ENCODE measurements at regions not wholly inside any gene's neighbourhood (a gene's known extent, or its start where the extent isn't known, plus 50 kb on each side); places are given as distances from the start of the nearest gene placed in this dataset.

DNA sequence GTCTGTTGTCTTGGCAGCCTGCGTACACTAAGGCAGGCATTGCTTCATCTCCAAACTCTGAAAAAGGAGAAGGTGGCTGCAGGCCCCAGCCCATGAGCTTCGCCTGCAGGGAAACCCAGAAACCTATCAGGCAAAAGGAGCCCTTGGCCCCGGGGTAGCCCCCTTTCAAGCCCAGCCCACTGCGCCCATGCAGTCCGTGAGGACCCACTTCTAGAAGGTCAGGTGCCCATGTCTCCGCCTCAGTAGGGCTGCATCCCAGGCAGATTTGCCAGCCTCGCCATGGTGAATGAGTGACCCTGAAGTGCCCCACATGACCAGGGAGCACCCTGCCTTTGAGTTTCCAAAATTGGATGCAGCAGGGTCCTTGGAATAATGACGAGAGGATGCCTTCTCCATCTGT, 1158.4 kb downstream of the BRD1 start:
- Histone ChIP-seq H3K4me2 (ENCODE audit: insufficient read depth, low read length, poor library complexity, severe bottlenecking) (no peak overlapping the region), H3K27me3 (ENCODE audit: control insufficient read depth in 3 of 3, insufficient read depth in 3 of 3, low read depth in 1 of 3, low read length in 3 of 3) (no peaks in the 10 kb centered on the region), H2BK15ac (ENCODE audit: low read length) (no peak overlapping the region), H3K4me1 (ENCODE audit: control insufficient read depth in 2 of 2, insufficient read depth in 1 of 2, low read depth in 1 of 2, low read length in 2 of 2) (no peaks in the 10 kb centered on the region), H2AK5ac (ENCODE audit: low read depth, low read length) (no peak overlapping the region), H2BK12ac (ENCODE audit: low read length) (no peak overlapping the region), H3K27ac (replicated peaks; ENCODE audit: low read length) (no peak overlapping the region), H3K36me3 (replicated peaks in 1 of 2; ENCODE audit: control insufficient read depth in 2 of 2, insufficient read depth in 2 of 2, low read length in 2 of 2) (peaks cover 0 to 3% of the 10 kb centered on the region in 2 donors), H3K9ac (ENCODE audit: low read depth, low read length, poor library complexity) (no peak overlapping the region), H2BK5ac (ENCODE audit: low read length) (no peak overlapping the region), H3K9me3 (replicated peaks in 1 of 2; ENCODE audit: control insufficient read depth in 2 of 2, insufficient read depth in 1 of 2, low read depth in 1 of 2, low read length in 2 of 2) (peaks cover 2 to 12% of the 10 kb centered on the region in 2 donors), H2AFZ (ENCODE audit: low read length) (no peak overlapping the region), H4K8ac (ENCODE audit: low read depth, low read length) (no peak overlapping the region), H3K23ac (ENCODE audit: low read depth, low read length, poor library complexity) (no peak overlapping the region), H2BK120ac (ENCODE audit: low read depth, low read length) (no peak overlapping the region), H3K14ac (ENCODE audit: low read length) (no peak overlapping the region), H3K18ac (ENCODE audit: low read length) (no peak overlapping the region), H3K4ac (ENCODE audit: low read length) (no peak overlapping the region), H3K79me1 (ENCODE audit: low read depth, low read length) (peaks cover 2% of the 10 kb centered on the region), H4K91ac (ENCODE audit: low read depth, low read length, poor library complexity) (no peak overlapping the region), H3K4me3 (ENCODE audit: low read length in 2 of 2) (no peak overlapping the region)
- DNase-seq (ENCODE audit: low spot score) = no peak
- WGBS, 2 donors (ENCODE audit: extremely low coverage in 2 of 2, insufficient read length in 2 of 2, insufficient replicate concordance in 1 of 2) = no CpG with 5 or more reads among the region's 8 CpGs

- H4K91ac ChIP-seq (ENCODE audit: low read depth, low read length, poor library complexity) = no peak overlapping the region
- H3K4me1 ChIP-seq (ENCODE audit: control insufficient read depth in 2 of 2, insufficient read depth in 1 of 2, low read depth in 1 of 2, low read length in 2 of 2) = no peaks in the 10 kb centered on the region
- H3K4ac ChIP-seq (ENCODE audit: low read length) = no peak overlapping the region
- no peak overlapping the region for H3K4me3 ChIP-seq (ENCODE audit: low read length in 2 of 2)
- H3K4me2 ChIP-seq (ENCODE audit: insufficient read depth, low read length, poor library complexity, severe bottlenecking) = no peak overlapping the region
- no peak for DNase-seq (ENCODE audit: low spot score)
- no peak overlapping the region for H3K23ac ChIP-seq (ENCODE audit: low read depth, low read length, poor library complexity)
- H2AFZ ChIP-seq (ENCODE audit: low read length) = no peak overlapping the region
- WGBS, 2 donors (ENCODE audit: extremely low coverage in 2 of 2, insufficient read length in 2 of 2, insufficient replicate concordance in 1 of 2) = no CpG with 5 or more reads among the region's 14 CpGs
- H3K27me3 ChIP-seq (ENCODE audit: control insufficient read depth in 3 of 3, insufficient read depth in 3 of 3, low read depth in 1 of 3, low read length in 3 of 3) = no peaks in the 10 kb centered on the region
- no peak overlapping the region for H3K27ac ChIP-seq (replicated peaks; ENCODE audit: low read length)
- H2BK120ac ChIP-seq (ENCODE audit: low read depth, low read length) = no peak overlapping the region
- no peak overlapping the region for H2BK12ac ChIP-seq (ENCODE audit: low read length)
- no peak overlapping the region for H3K18ac ChIP-seq (ENCODE audit: low read length)
- no peak overlapping the region for H2AK5ac ChIP-seq (ENCODE audit: low read depth, low read length)
- H3K36me3 ChIP-seq (replicated peaks in 1 of 2; ENCODE audit: control insufficient read depth in 2 of 2, insufficient read depth in 2 of 2, low read length in 2 of 2) = peaks cover 0 to 3% of the 10 kb centered on the region in 2 donors
- H3K14ac ChIP-seq (ENCODE audit: low read length) = no peak overlapping the region
- H4K8ac ChIP-seq (ENCODE audit: low read depth, low read length) = no peak overlapping the region
- no peak overlapping the region for H3K9ac ChIP-seq (ENCODE audit: low read depth, low read length, poor library complexity)
- H3K9me3 ChIP-seq (replicated peaks in 1 of 2; ENCODE audit: control insufficient read depth in 2 of 2, insufficient read depth in 1 of 2, low read depth in 1 of 2, low read length in 2 of 2) = peaks cover 8 to 13% of the 10 kb centered on the region in 2 donors
- H2BK5ac ChIP-seq (ENCODE audit: low read length) = no peak overlapping the region
- H2BK15ac ChIP-seq (ENCODE audit: low read length) = no peak overlapping the region
- peaks cover 2% of the 10 kb centered on the region for H3K79me1 ChIP-seq (ENCODE audit: low read depth, low read length)
These were observed 1160.4 kb downstream of the BRD1 start for GRCh38 chr22:48667289-48667688.

GRCh38 chr22:48666620-48667019, 1161.1 kb downstream of the BRD1 start:
- Histone ChIP-seq H2AFZ (ENCODE audit: low read length) (no peak overlapping the region), H3K36me3 (replicated peaks in 1 of 2; ENCODE audit: control insufficient read depth in 2 of 2, insufficient read depth in 2 of 2, low read length in 2 of 2) (peaks cover 0 to 1% of the 10 kb centered on the region in 2 donors), H3K4me1 (ENCODE audit: control insufficient read depth in 2 of 2, insufficient read depth in 1 of 2, low read depth in 1 of 2, low read length in 2 of 2) (no peaks in the 10 kb centered on the region), H3K18ac (ENCODE audit: low read length) (peak overlapping the region; percentile 15), H2AK5ac (ENCODE audit: low read depth, low read length) (no peak overlapping the region), H4K8ac (ENCODE audit: low read depth, low read length) (no peak overlapping the region), H3K79me1 (ENCODE audit: low read depth, low read length) (peaks cover 2% of the 10 kb centered on the region), H3K4me3 (ENCODE audit: low read length in 2 of 2) (no peak overlapping the region), H3K23ac (ENCODE audit: low read depth, low read length, poor library complexity) (peak overlapping the region; percentile 39), H3K4me2 (ENCODE audit: insufficient read depth, low read length, poor library complexity, severe bottlenecking) (no peak overlapping the region), H3K4ac (ENCODE audit: low read length) (no peak overlapping the region), H2BK15ac (ENCODE audit: low read length) (no peak overlapping the region), H3K9me3 (replicated peaks in 1 of 2; ENCODE audit: control insufficient read depth in 2 of 2, insufficient read depth in 1 of 2, low read depth in 1 of 2, low read length in 2 of 2) (peaks cover 8 to 10% of the 10 kb centered on the region in 2 donors), H2BK120ac (ENCODE audit: low read depth, low read length) (no peak overlapping the region), H4K91ac (ENCODE audit: low read depth, low read length, poor library complexity) (no peak overlapping the region), H3K9ac (ENCODE audit: low read depth, low read length, poor library complexity) (no peak overlapping the region), H2BK5ac (ENCODE audit: low read length) (peak overlapping the region; percentile 49), H3K27me3 (ENCODE audit: control insufficient read depth in 3 of 3, insufficient read depth in 3 of 3, low read depth in 1 of 3, low read length in 3 of 3) (no peaks in the 10 kb centered on the region), H3K14ac (ENCODE audit: low read length) (no peak overlapping the region), H2BK12ac (ENCODE audit: low read length) (no peak overlapping the region), H3K27ac (replicated peaks; ENCODE audit: low read length) (no peak overlapping the region)
- WGBS, 2 donors (ENCODE audit: extremely low coverage in 2 of 2, insufficient read length in 2 of 2, insufficient replicate concordance in 1 of 2) = no CpG with 5 or more reads among the region's 9 CpGs
- DNase-seq (ENCODE audit: low spot score) = no peak

GRCh38 chr22:48665311-48665995, 1162.2 kb downstream of the BRD1 start:
- Histone ChIP-seq H3K79me1 (ENCODE audit: low read depth, low read length) (peaks cover 2% of the 10 kb centered on the region), H4K8ac (ENCODE audit: low read depth, low read length) (no peak overlapping the region), H3K18ac (ENCODE audit: low read length) (no peak overlapping the region), H2AK5ac (ENCODE audit: low read depth, low read length) (no peak overlapping the region), H3K27me3 (ENCODE audit: control insufficient read depth in 3 of 3, insufficient read depth in 3 of 3, low read depth in 1 of 3, low read length in 3 of 3) (no peaks in the 10 kb centered on the region), H2BK5ac (ENCODE audit: low read length) (no peak overlapping the region), H2BK120ac (ENCODE audit: low read depth, low read length) (no peak overlapping the region), H4K91ac (ENCODE audit: low read depth, low read length, poor library complexity) (no peak overlapping the region), H2BK12ac (ENCODE audit: low read length) (no peak overlapping the region), H3K14ac (ENCODE audit: low read length) (no peak overlapping the region), H2BK15ac (ENCODE audit: low read length) (no peak overlapping the region), H3K4me1 (ENCODE audit: control insufficient read depth in 2 of 2, insufficient read depth in 1 of 2, low read depth in 1 of 2, low read length in 2 of 2) (peaks cover 0 to 2% of the 10 kb centered on the region in 2 donors), H2AFZ (ENCODE audit: low read length) (no peak overlapping the region), H3K4me3 (ENCODE audit: low read length in 2 of 2) (no peak overlapping the region), H3K9me3 (replicated peaks in 1 of 2; ENCODE audit: control insufficient read depth in 2 of 2, insufficient read depth in 1 of 2, low read depth in 1 of 2, low read length in 2 of 2) (peaks cover 6 to 8% of the 10 kb centered on the region in 2 donors), H3K36me3 (replicated peaks in 1 of 2; ENCODE audit: control insufficient read depth in 2 of 2, insufficient read depth in 2 of 2, low read length in 2 of 2) (peaks cover 0 to 1% of the 10 kb centered on the region in 2 donors), H3K27ac (replicated peaks; ENCODE audit: low read length) (no peak overlapping the region), H3K9ac (ENCODE audit: low read depth, low read length, poor library complexity) (no peak overlapping the region), H3K4me2 (ENCODE audit: insufficient read depth, low read length, poor library complexity, severe bottlenecking) (no peak overlapping the region), H3K23ac (ENCODE audit: low read depth, low read length, poor library complexity) (no peak overlapping the region), H3K4ac (ENCODE audit: low read length) (no peak overlapping the region)
- DNase-seq (ENCODE audit: low spot score) = no peak
- WGBS, 2 donors (ENCODE audit: extremely low coverage in 2 of 2, insufficient read length in 2 of 2, insufficient replicate concordance in 1 of 2) = no CpG with 5 or more reads among the region's 22 CpGs
